H7 (cell line): ENCODE measurements at regions not wholly inside any gene's neighbourhood (a gene's known extent, or its start where the extent isn't known, plus 50 kb on each side); places are given as distances from the start of the nearest gene placed in this dataset.

Experiments used
- DNase-seq: peaks from one replicate; pipeline ENCODE4 v3.0.0; 2012
- H3K27me3 ChIP-seq: 2 replicates; pipeline ENCODE4 v1.6.0; 2011; ENCODE audit warnings: mild to moderate bottlenecking, low read length; ENCODE audit not compliant: control insufficient read depth, insufficient read depth
- H3K36me3 ChIP-seq: replicated peaks from 2 replicates; pipeline ENCODE4 v1.5.1; 2011; ENCODE audit warnings: low read length; ENCODE audit not compliant: control insufficient read depth, insufficient read depth
- H3K4me3 ChIP-seq: 2 replicates; pipeline ENCODE4 v1.5.1; 2011; ENCODE audit warnings: low read depth, mild to moderate bottlenecking, control low read depth, low read length, moderate library complexity; ENCODE audit not compliant: insufficient read depth

DNA sequence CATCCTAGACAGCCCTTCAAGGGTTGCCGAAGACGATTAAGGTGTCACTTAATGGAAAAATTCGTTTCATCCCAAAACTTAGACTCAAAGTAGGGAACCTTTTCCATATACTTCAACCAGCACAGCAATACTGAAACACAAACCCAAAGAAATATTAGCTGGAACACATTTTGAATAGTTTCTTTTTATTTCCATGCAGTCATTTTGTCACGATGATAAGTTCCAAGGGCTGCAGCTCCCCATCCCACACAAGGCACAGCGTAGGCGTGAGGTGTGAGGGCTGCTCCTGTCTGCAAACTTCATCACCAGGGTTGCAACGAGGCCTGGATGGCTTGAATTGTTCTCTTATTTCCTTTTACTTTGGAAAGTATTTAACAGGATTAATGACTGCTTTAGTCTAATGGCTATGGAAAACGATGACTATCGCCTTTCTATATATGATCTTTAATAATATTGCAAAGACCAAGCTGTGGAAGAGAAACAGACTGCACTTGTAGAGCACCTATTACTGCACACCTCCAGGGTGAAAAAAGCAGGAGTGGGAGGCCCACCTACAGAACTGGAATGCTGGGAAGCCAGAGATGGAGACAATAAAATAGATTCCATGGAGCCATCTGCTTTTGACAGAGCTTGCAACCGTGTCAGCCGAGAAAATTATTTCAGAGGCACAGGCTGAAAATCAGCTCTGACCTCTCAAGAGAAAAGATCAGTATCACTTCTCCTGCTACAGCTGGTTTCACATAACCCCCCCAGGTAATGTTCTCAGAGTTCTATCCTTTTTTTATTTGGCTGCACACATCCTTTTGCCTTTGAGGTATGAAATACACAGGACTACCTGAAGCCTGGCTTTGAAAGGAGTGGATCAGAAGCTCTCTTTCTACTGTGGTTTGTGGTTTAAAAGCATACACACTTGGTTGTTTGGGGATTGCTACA is 274.5 kb upstream of the NBEA start:
- no peaks in the 10 kb centered on the region for H3K36me3 ChIP-seq
- DNase-seq: no peak
- no peak overlapping the region for H3K4me3 ChIP-seq
- H3K27me3 ChIP-seq: no peaks in the 10 kb centered on the region

DNA sequence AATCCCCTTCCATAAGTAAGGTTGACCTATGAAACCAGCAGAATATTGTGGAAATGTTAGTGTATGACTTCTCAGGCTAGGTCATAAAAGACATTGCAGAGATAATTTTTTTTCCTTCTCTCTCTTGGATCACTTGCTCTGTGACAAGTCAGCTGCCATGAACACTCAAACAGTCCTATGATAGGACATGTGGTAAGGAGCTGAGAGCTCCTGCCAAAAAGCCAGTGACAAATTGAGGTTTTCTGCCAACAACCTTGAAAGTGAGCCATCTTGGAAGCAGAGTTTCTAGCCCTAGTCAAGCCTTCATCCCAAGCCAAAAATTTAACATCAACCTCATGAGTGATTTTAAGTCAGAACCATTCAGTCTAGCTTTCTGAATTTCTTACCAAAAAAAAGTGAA is 270.9 kb upstream of the NBEA start:
- no peaks in the 10 kb centered on the region for H3K27me3 ChIP-seq
- DNase-seq: no peak
- no peaks in the 10 kb centered on the region for H3K36me3 ChIP-seq
- no peak overlapping the region for H3K4me3 ChIP-seq

DNA sequence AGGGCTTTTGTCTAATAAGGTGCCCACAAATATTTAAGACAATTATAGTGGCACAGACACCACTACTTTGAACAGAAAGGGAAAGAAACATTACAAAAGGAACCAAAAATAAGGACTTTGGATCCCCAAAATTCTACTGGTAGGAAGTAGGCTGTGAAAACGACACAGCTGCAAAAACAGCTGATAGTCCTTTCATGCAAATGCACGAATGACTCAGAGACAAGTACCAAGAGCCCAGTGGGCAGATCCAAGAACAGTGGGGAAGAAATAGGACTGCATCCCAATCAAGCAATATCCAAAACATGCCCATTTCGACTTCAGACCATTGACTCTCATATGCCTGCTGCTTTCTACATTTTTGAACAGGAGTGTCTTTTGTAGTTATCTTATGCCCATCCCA is 269.4 kb upstream of the NBEA start:
- H3K27me3 ChIP-seq: no peaks in the 10 kb centered on the region
- no peaks in the 10 kb centered on the region for H3K36me3 ChIP-seq
- H3K4me3 ChIP-seq: no peak overlapping the region
- DNase-seq: no peak

DNA sequence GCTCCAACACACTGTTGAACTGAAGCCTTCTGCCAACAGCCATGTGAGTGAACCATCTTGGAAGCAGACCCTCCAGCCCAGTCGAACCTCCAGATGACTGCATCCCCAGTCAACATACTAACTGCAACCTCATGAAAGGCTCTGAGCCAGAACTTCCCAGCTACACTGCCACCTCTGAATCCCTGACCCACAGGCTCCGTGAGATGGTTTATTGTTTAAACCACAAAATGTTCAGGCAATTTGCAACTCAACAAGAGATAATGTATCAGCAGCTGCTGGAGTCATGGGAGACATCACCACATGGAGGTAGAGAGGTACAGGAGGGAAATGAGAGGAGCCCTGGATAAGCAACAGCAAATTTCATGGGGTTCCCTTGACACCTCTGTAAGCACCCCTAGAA is 266.4 kb upstream of the NBEA start:
- no peak for DNase-seq
- H3K27me3 ChIP-seq: no peaks in the 10 kb centered on the region
- no peaks in the 10 kb centered on the region for H3K36me3 ChIP-seq
- no peak overlapping the region for H3K4me3 ChIP-seq

DNA sequence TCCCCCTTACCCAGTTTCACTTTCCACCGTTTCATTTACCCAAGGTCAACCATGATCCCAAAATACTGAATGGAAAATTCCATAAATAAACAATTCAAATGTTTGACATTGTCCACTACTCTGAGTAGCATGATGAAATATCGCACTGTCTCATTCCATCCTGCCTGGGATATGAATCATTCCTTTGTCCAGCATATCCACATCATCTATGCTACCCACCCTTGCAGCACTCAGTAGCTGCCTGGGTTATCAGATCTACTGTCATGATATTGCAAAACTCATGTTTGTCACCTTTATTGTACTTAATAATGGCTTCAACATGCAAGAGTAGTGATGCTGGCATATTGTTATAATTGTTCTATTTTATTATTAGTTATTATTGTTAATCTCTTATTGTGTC is 263.9 kb upstream of the NBEA start:
- no peak overlapping the region for H3K4me3 ChIP-seq
- H3K27me3 ChIP-seq: no peaks in the 10 kb centered on the region
- H3K36me3 ChIP-seq: no peaks in the 10 kb centered on the region
- no peak for DNase-seq

DNA sequence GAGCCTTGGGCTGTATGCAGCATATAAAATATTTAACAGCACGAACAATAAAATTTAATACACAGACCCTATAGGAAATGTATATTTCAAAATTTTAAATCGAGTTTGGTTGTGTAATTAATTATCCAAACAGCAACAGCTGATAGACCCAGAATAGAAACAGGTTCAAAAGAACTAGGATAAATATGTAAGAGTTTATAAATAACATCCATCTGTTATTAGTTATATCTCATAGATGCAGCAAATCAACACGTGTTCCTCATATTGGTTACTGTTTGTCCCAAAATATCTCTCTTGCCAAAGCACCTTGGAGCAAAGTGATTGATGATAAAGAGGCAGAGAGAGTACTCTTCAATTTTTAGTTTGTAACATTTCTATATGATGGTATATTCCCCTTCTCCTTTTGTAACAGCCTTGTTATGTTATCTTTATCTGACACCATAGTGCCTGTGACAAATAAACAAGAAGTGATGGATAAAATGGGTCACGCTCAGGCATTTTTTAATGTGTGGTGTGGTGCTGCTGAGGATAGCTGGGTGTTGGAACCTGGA is 260.6 kb upstream of the NBEA start:
- Histone ChIP-seq H3K27me3 (no peaks in the 10 kb centered on the region), H3K4me3 (no peak overlapping the region), H3K36me3 (no peaks in the 10 kb centered on the region)
- DNase-seq: no peak

- DNase-seq: no peak
- no peaks in the 10 kb centered on the region for H3K27me3 ChIP-seq
- H3K36me3 ChIP-seq: no peaks in the 10 kb centered on the region
- no peak overlapping the region for H3K4me3 ChIP-seq
Measured at GRCh38 chr13:34695063-34695462, 247.0 kb upstream of the NBEA start.

- DNase-seq: no peak
- H3K36me3 ChIP-seq: no peaks in the 10 kb centered on the region
- no peak overlapping the region for H3K4me3 ChIP-seq
- H3K27me3 ChIP-seq: no peaks in the 10 kb centered on the region
Measured at GRCh38 chr13:34696296-34696695, 245.8 kb upstream of the NBEA start.

GRCh38 chr13:34696741-34697140 is 245.3 kb upstream of the NBEA start:
- Histone ChIP-seq H3K27me3 (no peaks in the 10 kb centered on the region), H3K4me3 (no peak overlapping the region), H3K36me3 (no peaks in the 10 kb centered on the region)
- no peak for DNase-seq

DNA sequence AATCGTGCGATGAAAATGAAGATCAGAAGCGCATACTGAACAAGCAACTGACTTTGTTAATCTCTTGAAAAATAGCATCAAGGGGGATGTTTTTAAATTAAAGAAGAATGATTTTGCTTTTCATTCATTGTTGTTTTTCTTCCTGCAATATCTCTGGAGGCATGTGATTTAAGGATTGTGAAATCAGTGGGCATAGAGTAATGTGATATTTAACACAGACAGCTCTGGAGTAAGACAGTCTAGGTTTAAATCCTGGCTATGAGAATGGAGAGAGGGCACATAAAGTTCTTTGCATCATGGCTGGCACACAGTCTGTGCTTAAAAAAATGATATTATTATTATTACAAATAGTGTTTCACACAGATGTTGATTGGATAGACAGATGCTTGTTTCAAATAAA is 243.1 kb upstream of the NBEA start:
- H3K4me3 ChIP-seq: no peak overlapping the region
- no peaks in the 10 kb centered on the region for H3K27me3 ChIP-seq
- no peak for DNase-seq
- H3K36me3 ChIP-seq: no peaks in the 10 kb centered on the region

- Histone ChIP-seq H3K36me3 (no peaks in the 10 kb centered on the region), H3K4me3 (no peak overlapping the region)
Measured at GRCh38 chr13:34700155-34700554, 241.9 kb upstream of the NBEA start.

GRCh38 chr13:34701919-34702318 is 240.2 kb upstream of the NBEA start:
- no peak for DNase-seq
- no peaks in the 10 kb centered on the region for H3K27me3 ChIP-seq
- no peak overlapping the region for H3K4me3 ChIP-seq
- no peaks in the 10 kb centered on the region for H3K36me3 ChIP-seq

More at GRCh38 chr13:34700155-34700554, 241.9 kb upstream of the NBEA start:
- no peak for DNase-seq
- no peaks in the 10 kb centered on the region for H3K27me3 ChIP-seq

GRCh38 chr13:34708566-34709313 is 233.3 kb upstream of the NBEA start:
- no peak overlapping the region for H3K4me3 ChIP-seq
- no peaks in the 10 kb centered on the region for H3K27me3 ChIP-seq
- DNase-seq: no peak
- H3K36me3 ChIP-seq: no peaks in the 10 kb centered on the region

DNA sequence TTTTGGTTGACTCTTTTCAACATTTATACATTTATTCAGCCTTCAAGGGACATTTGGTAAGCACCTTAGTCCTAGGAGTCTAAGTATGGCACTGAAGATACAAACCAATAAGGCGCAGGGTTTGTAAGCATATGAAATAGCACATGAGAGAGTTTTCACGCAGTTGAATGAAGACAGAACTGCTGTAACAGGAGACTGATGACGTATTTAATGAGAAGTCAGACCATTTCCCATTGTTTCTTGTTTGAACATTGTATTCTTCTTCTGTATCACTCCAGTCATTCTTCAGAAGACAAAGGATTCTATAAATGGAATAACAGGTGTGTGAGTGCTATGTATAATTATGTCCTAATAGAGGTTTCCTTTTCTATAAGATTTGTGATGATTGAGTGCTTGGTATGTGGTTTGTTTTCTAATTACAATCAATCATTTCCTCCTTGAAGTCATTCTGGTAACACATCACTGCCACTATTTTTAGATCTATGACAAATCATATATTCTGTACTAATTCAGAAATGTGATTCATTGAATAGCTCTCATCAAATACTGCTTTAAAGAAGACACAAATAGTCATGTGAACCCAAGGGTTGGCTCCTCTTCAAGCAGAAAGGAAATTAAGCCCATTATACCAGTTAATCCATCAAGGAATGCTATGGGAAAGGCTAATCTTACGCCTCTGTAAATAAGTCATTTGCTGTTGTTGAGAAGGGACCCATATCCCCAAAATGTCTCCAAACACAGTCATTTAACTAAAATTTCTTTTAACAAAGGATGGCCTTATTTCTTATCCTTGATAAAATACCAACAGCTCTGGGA is 222.8 kb upstream of the NBEA start:
- DNase-seq: no peak
- Histone ChIP-seq H3K27me3 (no peaks in the 10 kb centered on the region), H3K4me3 (no peak overlapping the region), H3K36me3 (no peaks in the 10 kb centered on the region)
